ENCODE measurements at regions not wholly inside any gene's neighbourhood (a gene's known extent, or its start where the extent isn't known, plus 50 kb on each side); places are given as distances from the start of the nearest gene placed in this dataset.

DNA sequence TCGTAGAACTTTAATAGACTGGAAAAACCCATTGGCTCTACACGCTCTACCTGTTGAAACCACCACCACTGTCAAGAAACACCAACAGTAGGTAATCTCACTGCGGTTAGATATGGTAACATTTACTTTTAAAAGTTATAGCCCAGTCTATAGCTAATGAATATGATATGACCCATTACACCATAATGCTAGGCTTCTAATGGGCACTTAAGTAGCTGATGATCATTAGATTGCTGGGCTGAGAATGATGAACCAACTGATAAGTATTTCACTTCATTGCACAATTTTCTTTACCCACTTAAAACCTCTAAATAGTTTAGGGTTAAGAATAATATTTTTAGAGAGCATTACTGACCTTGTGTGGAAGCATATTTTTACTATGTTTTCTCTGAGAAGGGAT is 788.9 kb upstream of the CA10 start:
- TF ChIP-seq, protein P1, sequence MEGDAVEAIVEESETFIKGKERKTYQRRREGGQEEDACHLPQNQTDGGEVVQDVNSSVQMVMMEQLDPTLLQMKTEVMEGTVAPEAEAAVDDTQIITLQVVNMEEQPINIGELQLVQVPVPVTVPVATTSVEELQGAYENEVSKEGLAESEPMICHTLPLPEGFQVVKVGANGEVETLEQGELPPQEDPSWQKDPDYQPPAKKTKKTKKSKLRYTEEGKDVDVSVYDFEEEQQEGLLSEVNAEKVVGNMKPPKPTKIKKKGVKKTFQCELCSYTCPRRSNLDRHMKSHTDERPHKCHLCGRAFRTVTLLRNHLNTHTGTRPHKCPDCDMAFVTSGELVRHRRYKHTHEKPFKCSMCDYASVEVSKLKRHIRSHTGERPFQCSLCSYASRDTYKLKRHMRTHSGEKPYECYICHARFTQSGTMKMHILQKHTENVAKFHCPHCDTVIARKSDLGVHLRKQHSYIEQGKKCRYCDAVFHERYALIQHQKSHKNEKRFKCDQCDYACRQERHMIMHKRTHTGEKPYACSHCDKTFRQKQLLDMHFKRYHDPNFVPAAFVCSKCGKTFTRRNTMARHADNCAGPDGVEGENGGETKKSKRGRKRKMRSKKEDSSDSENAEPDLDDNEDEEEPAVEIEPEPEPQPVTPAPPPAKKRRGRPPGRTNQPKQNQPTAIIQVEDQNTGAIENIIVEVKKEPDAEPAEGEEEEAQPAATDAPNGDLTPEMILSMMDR (IDR thresholded peaks at IDR 0.05), result no peak
- no peaks in the 10 kb centered on the region for H3K4me1 Mint-ChIP-seq (ENCODE audit: unreplicated experiment)
- H3K27me3 Mint-ChIP-seq (ENCODE audit: unreplicated experiment), result no peaks in the 10 kb centered on the region
- H3K4me3 Mint-ChIP-seq (ENCODE audit: unreplicated experiment), result no peak overlapping the region
- H3K36me3 Mint-ChIP-seq (ENCODE audit: unreplicated experiment), result no peaks in the 10 kb centered on the region
- H3K27ac Mint-ChIP-seq (ENCODE audit: unreplicated experiment), result no peak overlapping the region
- peaks cover 10% of the 10 kb centered on the region for H3K9me3 Mint-ChIP-seq (ENCODE audit: unreplicated experiment)
- DNase-seq (ENCODE audit: extremely low spot score, unreplicated experiment), result no peak

DNA sequence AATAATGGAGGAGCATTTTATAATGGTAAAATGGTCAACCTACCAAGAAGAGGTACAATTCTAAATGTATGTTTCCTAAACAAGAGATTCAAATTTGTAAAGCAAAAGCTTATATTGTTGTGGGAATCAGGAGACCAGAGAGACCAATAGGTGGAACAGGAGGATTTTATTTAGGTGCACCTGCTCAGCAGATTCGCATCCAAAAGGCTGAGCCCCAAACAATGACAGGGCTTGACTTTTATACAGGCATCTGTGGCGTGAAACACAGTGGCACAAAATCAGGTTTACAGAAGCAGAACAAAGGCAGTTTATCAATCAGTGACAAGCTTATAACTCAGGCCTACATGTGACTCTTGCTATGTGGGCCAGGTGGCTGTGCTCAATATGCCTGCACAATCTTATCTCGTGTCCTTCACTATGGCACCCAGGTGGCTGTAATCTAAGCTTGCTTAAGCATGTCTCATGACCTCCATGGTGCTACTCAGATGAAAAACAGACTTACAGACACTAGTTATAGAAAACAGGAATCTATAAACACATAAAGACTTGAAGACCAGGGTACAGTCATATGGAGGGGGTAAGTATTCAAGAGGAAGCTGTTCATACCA is 780.2 kb upstream of the CA10 start:
- H3K36me3 Mint-ChIP-seq (ENCODE audit: unreplicated experiment), result no peaks in the 10 kb centered on the region
- H3K27me3 Mint-ChIP-seq (ENCODE audit: unreplicated experiment), result no peaks in the 10 kb centered on the region
- H3K27ac Mint-ChIP-seq (ENCODE audit: unreplicated experiment), result no peak overlapping the region
- H3K9me3 Mint-ChIP-seq (ENCODE audit: unreplicated experiment), result peaks cover 22% of the 10 kb centered on the region
- TF ChIP-seq, protein P1 (IDR thresholded peaks at IDR 0.05), result no peak
- no peaks in the 10 kb centered on the region for H3K4me1 Mint-ChIP-seq (ENCODE audit: unreplicated experiment)
- H3K4me3 Mint-ChIP-seq (ENCODE audit: unreplicated experiment), result no peak overlapping the region
- DNase-seq (ENCODE audit: extremely low spot score, unreplicated experiment), result no peak

DNA sequence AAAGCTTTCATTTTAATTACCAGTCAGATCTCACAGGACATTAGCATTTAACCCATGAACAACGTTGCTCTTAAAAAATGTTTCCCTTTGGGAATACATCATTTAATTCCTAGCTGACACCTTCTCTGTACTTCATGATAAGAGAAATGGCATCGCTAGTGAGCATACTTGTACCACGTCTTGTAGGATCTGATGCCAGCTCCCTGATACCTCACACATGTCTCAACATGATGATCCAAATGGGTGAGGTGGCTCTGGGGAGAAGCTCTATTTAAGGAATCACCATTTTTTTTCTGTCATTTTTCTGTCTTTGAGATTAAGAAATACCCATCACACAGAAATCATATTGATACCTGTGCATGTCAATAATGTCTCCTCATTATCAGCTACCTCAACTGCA is 772.1 kb upstream of the CA10 start:
- H3K27me3 Mint-ChIP-seq (ENCODE audit: unreplicated experiment), result no peaks in the 10 kb centered on the region
- peaks cover 3% of the 10 kb centered on the region for H3K9me3 Mint-ChIP-seq (ENCODE audit: unreplicated experiment)

DNA sequence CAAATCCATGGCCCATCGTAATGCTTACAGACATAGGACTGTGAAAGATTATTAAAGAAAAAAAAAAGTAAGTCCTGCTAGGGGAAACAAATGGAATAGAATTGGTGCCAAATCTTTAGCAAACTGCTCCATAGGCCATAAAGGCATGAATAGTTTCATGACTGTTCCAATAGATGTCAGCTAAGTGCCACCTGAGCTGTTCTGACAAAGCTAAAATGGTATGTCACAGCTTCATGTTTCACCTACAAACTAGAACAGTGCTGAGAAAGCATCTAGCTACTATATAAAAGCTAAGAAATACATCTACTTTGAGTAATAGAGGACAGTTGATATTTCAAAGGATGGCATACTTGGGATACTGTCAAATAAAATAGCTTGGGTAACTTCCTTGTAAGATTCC is 771.6 kb upstream of the CA10 start:
- no peak for DNase-seq (ENCODE audit: extremely low spot score, unreplicated experiment)
- Mint-ChIP-seq H3K4me3 (ENCODE audit: unreplicated experiment) (no peak overlapping the region), H3K27ac (ENCODE audit: unreplicated experiment) (no peak overlapping the region), H3K4me1 (ENCODE audit: unreplicated experiment) (no peaks in the 10 kb centered on the region), H3K36me3 (ENCODE audit: unreplicated experiment) (no peaks in the 10 kb centered on the region), H3K9me3 (ENCODE audit: unreplicated experiment) (peaks cover 3% of the 10 kb centered on the region), H3K27me3 (ENCODE audit: unreplicated experiment) (no peaks in the 10 kb centered on the region)
- TF ChIP-seq, protein P1 (IDR thresholded peaks at IDR 0.05), result no peak

More for the DNA sequence above, 772.1 kb upstream of the CA10 start:
- H3K36me3 Mint-ChIP-seq (ENCODE audit: unreplicated experiment), result no peaks in the 10 kb centered on the region
- no peaks in the 10 kb centered on the region for H3K4me1 Mint-ChIP-seq (ENCODE audit: unreplicated experiment)
- no peak for DNase-seq (ENCODE audit: extremely low spot score, unreplicated experiment)
- H3K27ac Mint-ChIP-seq (ENCODE audit: unreplicated experiment), result no peak overlapping the region
- TF ChIP-seq, protein P1 (IDR thresholded peaks at IDR 0.05), result no peak
- H3K4me3 Mint-ChIP-seq (ENCODE audit: unreplicated experiment), result no peak overlapping the region

DNA sequence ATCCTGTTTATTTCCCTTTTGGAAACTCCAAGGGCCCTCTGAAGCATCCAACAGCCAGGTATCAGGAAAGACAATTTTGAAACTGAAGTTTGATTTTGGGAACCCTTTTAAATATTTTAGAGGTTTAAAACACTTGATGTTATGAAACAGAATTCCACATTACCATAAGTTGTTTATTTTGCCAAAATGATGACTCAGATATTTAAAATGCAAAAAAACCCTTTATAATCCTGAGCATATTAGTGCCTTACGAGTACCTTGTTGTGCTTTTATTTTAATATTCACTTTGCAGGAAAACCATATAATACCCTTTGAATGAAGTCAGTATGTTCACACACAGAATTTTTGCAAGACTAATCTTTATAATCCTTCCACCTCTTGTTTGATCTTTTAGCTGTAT is 765.1 kb upstream of the CA10 start:
- TF ChIP-seq, protein P1 (IDR thresholded peaks at IDR 0.05), result no peak
- H3K36me3 Mint-ChIP-seq (ENCODE audit: unreplicated experiment), result no peaks in the 10 kb centered on the region
- H3K4me1 Mint-ChIP-seq (ENCODE audit: unreplicated experiment), result no peaks in the 10 kb centered on the region
- no peak overlapping the region for H3K4me3 Mint-ChIP-seq (ENCODE audit: unreplicated experiment)
- no peaks in the 10 kb centered on the region for H3K27me3 Mint-ChIP-seq (ENCODE audit: unreplicated experiment)
- DNase-seq (ENCODE audit: extremely low spot score, unreplicated experiment), result no peak
- no peak overlapping the region for H3K27ac Mint-ChIP-seq (ENCODE audit: unreplicated experiment)
- H3K9me3 Mint-ChIP-seq (ENCODE audit: unreplicated experiment), result peaks cover 13% of the 10 kb centered on the region

Measured in osteocyte (in vitro differentiated cells).